ENCODE measurements at regions not wholly inside any gene's neighbourhood (a gene's known extent, or its start where the extent isn't known, plus 50 kb on each side); places are given as distances from the start of the nearest gene placed in this dataset.

DNA sequence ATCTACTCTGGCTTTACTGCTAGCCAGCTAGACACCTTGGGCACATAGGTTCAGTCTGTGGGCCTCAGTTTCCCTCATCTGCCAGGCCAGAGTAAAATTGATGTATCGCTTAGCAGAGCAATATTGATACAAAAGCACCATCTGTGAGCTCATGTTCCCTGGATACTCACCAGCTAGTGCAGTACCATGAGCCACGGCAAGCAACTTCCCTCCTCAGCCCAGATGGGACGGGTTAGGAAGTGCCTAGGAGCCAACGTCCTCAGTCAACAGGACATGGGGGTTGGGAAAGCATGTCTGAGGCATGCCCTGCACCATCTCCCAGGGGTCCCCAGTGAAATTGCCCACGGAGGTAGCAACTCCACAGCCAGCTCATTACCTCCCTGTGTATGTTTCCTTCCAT, 258.3 kb downstream of the ANKRD60 start:
- no peak overlapping the region for H3K27ac ChIP-seq
- peaks cover 0 to 8% (median 0%) of the 10 kb centered on the region in 11 donors for H3K9me3 ChIP-seq
- H3K4me3 ChIP-seq = no peak overlapping the region
- ATAC-seq (no peak), DNase-seq (no peak)
- H3K27me3 ChIP-seq = peaks cover 0 to 28% (median 20%) of the 10 kb centered on the region in 7 donors
- H3K4me1 ChIP-seq = peaks cover 0 to 3% (median 0%) of the 10 kb centered on the region in 9 donors
- intact Hi-C loops (cut with DNase I) = no loop called here
- H3K36me3 ChIP-seq = no peaks in the 10 kb centered on the region
- WGBS, 2 donors = 52 to 55% methylated on average over 5 of the region's 5 CpGs
- TF ChIP-seq, protein P1, sequence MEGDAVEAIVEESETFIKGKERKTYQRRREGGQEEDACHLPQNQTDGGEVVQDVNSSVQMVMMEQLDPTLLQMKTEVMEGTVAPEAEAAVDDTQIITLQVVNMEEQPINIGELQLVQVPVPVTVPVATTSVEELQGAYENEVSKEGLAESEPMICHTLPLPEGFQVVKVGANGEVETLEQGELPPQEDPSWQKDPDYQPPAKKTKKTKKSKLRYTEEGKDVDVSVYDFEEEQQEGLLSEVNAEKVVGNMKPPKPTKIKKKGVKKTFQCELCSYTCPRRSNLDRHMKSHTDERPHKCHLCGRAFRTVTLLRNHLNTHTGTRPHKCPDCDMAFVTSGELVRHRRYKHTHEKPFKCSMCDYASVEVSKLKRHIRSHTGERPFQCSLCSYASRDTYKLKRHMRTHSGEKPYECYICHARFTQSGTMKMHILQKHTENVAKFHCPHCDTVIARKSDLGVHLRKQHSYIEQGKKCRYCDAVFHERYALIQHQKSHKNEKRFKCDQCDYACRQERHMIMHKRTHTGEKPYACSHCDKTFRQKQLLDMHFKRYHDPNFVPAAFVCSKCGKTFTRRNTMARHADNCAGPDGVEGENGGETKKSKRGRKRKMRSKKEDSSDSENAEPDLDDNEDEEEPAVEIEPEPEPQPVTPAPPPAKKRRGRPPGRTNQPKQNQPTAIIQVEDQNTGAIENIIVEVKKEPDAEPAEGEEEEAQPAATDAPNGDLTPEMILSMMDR (IDR thresholded peaks at IDR 0.05) = no peak

DNA sequence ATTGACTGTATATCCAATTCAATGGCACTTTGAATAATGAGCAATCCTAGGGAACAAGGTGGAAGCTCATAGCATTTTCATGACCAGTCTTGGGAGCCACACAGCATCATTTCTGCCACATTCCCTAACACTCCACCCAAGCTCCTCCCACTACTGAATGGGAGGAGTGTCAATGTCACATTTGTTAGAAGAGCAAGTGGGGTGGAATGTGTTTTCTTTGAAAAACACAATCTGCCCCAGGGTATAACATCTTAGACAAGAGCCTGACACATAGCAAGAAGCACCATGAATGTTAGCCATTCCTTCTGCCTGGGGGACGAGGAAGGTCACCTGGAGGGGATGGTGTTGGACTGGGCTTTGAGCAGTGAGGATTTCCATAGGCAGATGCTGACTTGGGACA, 258.3 kb upstream of the PMEPA1 start:
- peaks cover 0 to 8% (median 0%) of the 10 kb centered on the region in 11 donors for H3K9me3 ChIP-seq
- intact Hi-C loops (cut with DNase I) = loop anchor here in 1 of 10 donors (10.0 kb wide), 2 partner anchors 57 to 97 kb away; no protein-coding TSS in a partner anchor
- peaks cover 0 to 30% (median 20%) of the 10 kb centered on the region in 7 donors for H3K27me3 ChIP-seq
- no peaks in the 10 kb centered on the region for H3K36me3 ChIP-seq
- no peak for ATAC-seq
- H3K4me1 ChIP-seq = peaks cover 0 to 23% (median 5%) of the 10 kb centered on the region in 9 donors
- DNase-seq = no peak
- no peak overlapping the region for H3K4me3 ChIP-seq
- WGBS, 2 donors = 86 to 90% methylated on average over 1 of the region's 1 CpG
- H3K27ac ChIP-seq = no peak overlapping the region
- TF ChIP-seq, protein P1 (IDR thresholded peaks at IDR 0.05) = no peak

DNA sequence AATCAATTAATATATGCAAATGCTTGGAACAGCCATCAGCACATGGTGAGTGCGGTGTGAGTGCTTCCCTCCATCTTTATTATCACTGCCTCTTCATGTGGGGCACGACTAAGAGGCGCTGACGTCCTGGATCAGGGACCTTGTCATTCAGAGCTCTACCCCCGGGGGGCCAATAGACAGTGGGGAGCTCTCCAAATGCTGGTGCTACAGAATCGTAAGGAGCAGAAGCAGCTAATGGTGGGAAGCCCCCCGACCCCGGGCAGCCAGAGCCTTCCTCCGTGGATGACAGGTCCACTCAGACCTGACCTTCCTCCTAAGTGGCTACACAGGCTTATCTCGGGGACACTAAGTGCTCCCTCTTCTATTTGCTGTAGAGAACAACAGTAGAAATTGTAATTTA, 257.5 kb upstream of the PMEPA1 start:
- Histone ChIP-seq H3K9me3 (peaks cover 0 to 6% (median 0%) of the 10 kb centered on the region in 11 donors), H3K27me3 (peaks cover 0 to 31% (median 20%) of the 10 kb centered on the region in 7 donors), H3K36me3 (no peaks in the 10 kb centered on the region), H3K4me1 (peaks cover 0 to 29% (median 5%) of the 10 kb centered on the region in 9 donors), H3K4me3 (no peak overlapping the region), H3K27ac (no peak overlapping the region)
- ATAC-seq = no peak
- 50 to 61% methylated on average over 10 of the region's 10 CpGs for WGBS, 2 donors
- intact Hi-C loops (cut with DNase I) = loop anchor here in 2 of 10 donors (2.0 to 10.0 kb wide), 3 partner anchors 21 to 97 kb away; no protein-coding TSS in a partner anchor
- TF ChIP-seq, protein P1 (IDR thresholded peaks at IDR 0.05) = no peak
- no peak for DNase-seq

DNA sequence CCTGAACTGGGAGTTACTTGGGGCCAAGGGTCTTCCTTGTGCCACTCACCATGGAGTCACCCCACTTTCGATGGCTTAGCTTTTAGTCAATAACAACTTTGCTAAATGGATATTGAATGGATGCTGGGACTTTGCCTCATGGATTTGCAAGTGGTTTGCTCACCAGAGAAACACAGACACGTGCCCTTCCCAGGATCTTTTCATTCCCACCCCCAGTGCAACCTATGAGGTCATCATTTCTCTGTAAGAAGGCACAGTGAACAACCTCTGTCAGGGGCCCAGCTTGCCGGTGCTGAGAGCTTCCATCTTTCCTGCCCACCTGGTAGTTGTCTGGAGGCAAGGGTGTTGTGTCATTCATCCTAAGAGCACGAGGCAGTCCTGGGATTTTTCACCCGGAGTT, 256.8 kb upstream of the PMEPA1 start:
- TF ChIP-seq, protein P1 (IDR thresholded peaks at IDR 0.05) = no peak
- no peak for ATAC-seq
- 58 to 62% methylated on average over 5 of the region's 5 CpGs for WGBS, 2 donors

More for the DNA sequence above, 256.8 kb upstream of the PMEPA1 start:
- Histone ChIP-seq H3K27ac (no peak overlapping the region), H3K27me3 (peaks cover 0 to 31% (median 20%) of the 10 kb centered on the region in 7 donors), H3K36me3 (no peaks in the 10 kb centered on the region), H3K4me1 (peaks cover 0 to 31% (median 5%) of the 10 kb centered on the region in 9 donors), H3K9me3 (no peaks in the 10 kb centered on the region), H3K4me3 (no peak overlapping the region)
- no peak for DNase-seq
- intact Hi-C loops (cut with DNase I) = loop anchor here in 2 of 10 donors (2.0 to 10.0 kb wide), 3 partner anchors 22 to 98 kb away; no protein-coding TSS in a partner anchor

All from heart right ventricle (tissue), 16 donors.